ENCODE measurements at regions not wholly inside any gene's neighbourhood (a gene's known extent, or its start where the extent isn't known, plus 50 kb on each side); places are given as distances from the start of the nearest gene placed in this dataset.
A peak's percentile ranks its signal among the peaks of the same experiment; 100 is the strongest.

DNA sequence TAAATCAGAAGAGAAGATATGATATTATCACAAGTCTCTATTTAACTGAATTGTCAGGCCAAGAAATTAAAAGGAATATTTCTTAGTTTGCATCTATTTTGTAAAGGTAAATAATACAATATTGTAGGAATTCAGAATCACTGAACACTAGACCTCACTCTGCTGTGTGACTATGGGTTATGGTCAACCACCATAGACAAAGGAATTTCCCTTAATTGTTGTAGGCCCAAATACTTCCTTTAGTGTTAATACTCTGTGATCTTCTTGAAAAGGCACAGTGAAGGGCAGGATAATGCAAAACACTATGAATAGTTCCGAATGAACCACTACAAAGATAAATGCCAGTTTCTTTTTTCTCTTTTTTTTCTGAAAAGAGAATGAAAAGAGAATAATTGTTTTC is 162.3 kb downstream of the TUSC7 start:
- no peak for DNase-seq (ENCODE audit: low spot score)
- TF ChIP-seq, protein P1, sequence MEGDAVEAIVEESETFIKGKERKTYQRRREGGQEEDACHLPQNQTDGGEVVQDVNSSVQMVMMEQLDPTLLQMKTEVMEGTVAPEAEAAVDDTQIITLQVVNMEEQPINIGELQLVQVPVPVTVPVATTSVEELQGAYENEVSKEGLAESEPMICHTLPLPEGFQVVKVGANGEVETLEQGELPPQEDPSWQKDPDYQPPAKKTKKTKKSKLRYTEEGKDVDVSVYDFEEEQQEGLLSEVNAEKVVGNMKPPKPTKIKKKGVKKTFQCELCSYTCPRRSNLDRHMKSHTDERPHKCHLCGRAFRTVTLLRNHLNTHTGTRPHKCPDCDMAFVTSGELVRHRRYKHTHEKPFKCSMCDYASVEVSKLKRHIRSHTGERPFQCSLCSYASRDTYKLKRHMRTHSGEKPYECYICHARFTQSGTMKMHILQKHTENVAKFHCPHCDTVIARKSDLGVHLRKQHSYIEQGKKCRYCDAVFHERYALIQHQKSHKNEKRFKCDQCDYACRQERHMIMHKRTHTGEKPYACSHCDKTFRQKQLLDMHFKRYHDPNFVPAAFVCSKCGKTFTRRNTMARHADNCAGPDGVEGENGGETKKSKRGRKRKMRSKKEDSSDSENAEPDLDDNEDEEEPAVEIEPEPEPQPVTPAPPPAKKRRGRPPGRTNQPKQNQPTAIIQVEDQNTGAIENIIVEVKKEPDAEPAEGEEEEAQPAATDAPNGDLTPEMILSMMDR (IDR thresholded peaks at IDR 0.05; ENCODE audit: extremely low read depth, missing control alignments): no peak

- TF ChIP-seq, protein P1 (IDR thresholded peaks at IDR 0.05; ENCODE audit: extremely low read depth, missing control alignments): no peak
- no peak for DNase-seq (ENCODE audit: low spot score)
Measured at GRCh38 chr3:116872688-116873087, 163.1 kb downstream of the TUSC7 start.

- TF ChIP-seq, protein P1 (IDR thresholded peaks at IDR 0.05; ENCODE audit: extremely low read depth, missing control alignments): no peak
- no peak for DNase-seq (ENCODE audit: low spot score)
Measured at GRCh38 chr3:116873142-116873541, 163.6 kb downstream of the TUSC7 start.

GRCh38 chr3:116877968-116878367 is 168.4 kb downstream of the TUSC7 start:
- no peak for DNase-seq (ENCODE audit: low spot score)
- TF ChIP-seq, protein P1 (IDR thresholded peaks at IDR 0.05; ENCODE audit: extremely low read depth, missing control alignments): no peak

- TF ChIP-seq, protein P1 (IDR thresholded peaks at IDR 0.05; ENCODE audit: extremely low read depth, missing control alignments): no peak
- peak; percentile 8 for DNase-seq (ENCODE audit: low spot score)
Measured at GRCh38 chr3:116886202-116886893, 176.8 kb downstream of the TUSC7 start.

- DNase-seq (ENCODE audit: low spot score): no peak
- TF ChIP-seq, protein P1 (IDR thresholded peaks at IDR 0.05; ENCODE audit: extremely low read depth, missing control alignments): no peak
Measured at GRCh38 chr3:116896116-116896515, 186.5 kb downstream of the TUSC7 start.

DNA sequence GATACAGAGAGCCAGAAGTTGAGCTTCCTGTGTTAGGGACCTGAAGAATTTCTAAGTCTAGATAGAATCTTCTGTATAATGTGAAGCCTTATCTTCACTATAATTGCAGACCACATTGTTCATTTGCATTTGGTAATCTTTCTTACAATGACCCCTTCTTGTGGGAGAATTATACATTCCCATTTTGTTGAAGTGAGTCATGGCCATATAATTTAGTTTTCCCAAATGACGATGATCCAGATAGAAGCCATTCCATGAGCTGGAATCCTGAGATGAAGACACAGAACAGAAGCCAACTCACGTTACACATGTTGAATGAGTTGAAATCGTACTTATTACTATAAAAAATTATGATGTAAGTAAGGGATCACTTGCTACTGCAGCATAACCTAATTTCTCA is 187.8 kb downstream of the TUSC7 start:
- TF ChIP-seq, protein P1 (IDR thresholded peaks at IDR 0.05; ENCODE audit: extremely low read depth, missing control alignments): no peak
- no peak for DNase-seq (ENCODE audit: low spot score)

All from GM20000 (cell line).